Loucy (cell line): ENCODE measurements at regions not wholly inside any gene's neighbourhood (a gene's known extent, or its start where the extent isn't known, plus 50 kb on each side); places are given as distances from the start of the nearest gene placed in this dataset.

Experiments used
- H2AFZ ChIP-seq: fragments of 200-600 bp; sonication (generic); 2 replicates; pipeline ENCODE4 v1.6.0; 2016; ENCODE audit warnings: antibody characterized with exemption, mild to moderate bottlenecking, low read length, moderate library complexity
- H3F3A ChIP-seq: fragments of 200-600 bp; 2 replicates; pipeline ENCODE4 v1.6.0; 2016; ENCODE audit warnings: antibody characterized with exemption, low read depth, mild to moderate bottlenecking
- H3K27me3 ChIP-seq: fragments of 200-600 bp; sonication (generic); 2 replicates; pipeline ENCODE4 v1.6.1; 2014; ENCODE audit warnings: low read length, mild to moderate bottlenecking; ENCODE audit not compliant: insufficient read depth, poor library complexity, severe bottlenecking
- H3K36me3 ChIP-seq: fragments of 200-600 bp; sonication (generic); 2 replicates; pipeline ENCODE4 v1.6.1; 2016; ENCODE audit warnings: low read length; ENCODE audit not compliant: insufficient read depth
- H3K4me1 ChIP-seq: fragments of 200-600 bp; sonication (generic); 2 replicates; pipeline ENCODE4 v1.5.1; 2014; ENCODE audit warnings: low read length, mild to moderate bottlenecking; ENCODE audit not compliant: insufficient read depth, poor library complexity, severe bottlenecking
- H3K4me2 ChIP-seq: fragments of 200-600 bp; sonication (generic); 2 replicates; pipeline ENCODE4 v1.6.0; 2014; ENCODE audit warnings: antibody characterized with exemption, low read length, low read depth, mild to moderate bottlenecking; ENCODE audit not compliant: poor library complexity, severe bottlenecking
- H3K4me3 ChIP-seq: fragments of 200-600 bp; sonication (generic); 2 replicates; pipeline ENCODE4 v1.5.1; 2014; ENCODE audit warnings: low read length, mild to moderate bottlenecking, mixed read lengths; ENCODE audit not compliant: poor library complexity, severe bottlenecking
- H3K79me2 ChIP-seq: fragments of 200-600 bp; sonication (generic); 2 replicates; pipeline ENCODE4 v1.6.1; 2014; ENCODE audit warnings: low read length; ENCODE audit not compliant: insufficient read depth
- H3K9ac ChIP-seq: fragments of 200-600 bp; sonication (generic); 2 replicates; pipeline ENCODE4 v1.6.0; 2014; ENCODE audit warnings: mild to moderate bottlenecking, low read depth, low read length, moderate library complexity; ENCODE audit not compliant: poor library complexity, severe bottlenecking
- H3K9me2 ChIP-seq: fragments of 200-600 bp; sonication (generic); replicated peaks from 2 replicates; pipeline ENCODE4 v1.6.1; 2016; ENCODE audit warnings: low read depth, low read length, mixed read lengths
- H3K9me3 ChIP-seq: fragments of 200-600 bp; sonication (generic); 2 replicates; pipeline ENCODE4 v1.6.1; 2014; ENCODE audit warnings: mild to moderate bottlenecking, antibody characterized with exemption, low read length, low read depth; ENCODE audit not compliant: insufficient read depth
- H4K20me1 ChIP-seq: fragments of 200-600 bp; sonication (generic); 2 replicates; pipeline ENCODE4 v1.6.0; 2014; ENCODE audit warnings: antibody characterized with exemption, low read length, mild to moderate bottlenecking; ENCODE audit not compliant: insufficient read depth, poor library complexity, severe bottlenecking
- CTCF ChIP-seq: fragments of 200-600 bp; sonication (generic); conservative IDR thresholded peaks from 2 replicates; pipeline ENCODE4 v1.5.1; 2014; ENCODE audit warnings: mild to moderate bottlenecking, antibody characterized with exemption, low read length
- EZH2phosphoT487 ChIP-seq: fragments of 200-600 bp; IDR thresholded peaks from 2 replicates; pipeline ENCODE4 v1.6.1; 2018; ENCODE audit warnings: antibody characterized with exemption, mild to moderate bottlenecking, moderate library complexity, borderline replicate concordance

- Histone ChIP-seq H4K20me1 (no peaks in the 10 kb centered on the region), H3K27me3 (no peaks in the 10 kb centered on the region), H3K9me2 (no peaks in the 10 kb centered on the region), H3K4me2 (no peak overlapping the region), H3K79me2 (no peaks in the 10 kb centered on the region), H3F3A (no peaks in the 10 kb centered on the region), H3K4me3 (no peak overlapping the region), H3K9me3 (no peaks in the 10 kb centered on the region), H3K4me1 (peaks cover 8% of the 10 kb centered on the region), H2AFZ (no peak overlapping the region), H3K9ac (no peak overlapping the region), H3K36me3 (no peaks in the 10 kb centered on the region)
- TF ChIP-seq EZH2phosphoT487, result no peak
- no peak for TF ChIP-seq CTCF
Observed at GRCh38 chr5:166353580-166353979, 1937.9 kb upstream of the WWC1 start.

GRCh38 chr5:166354332-166354731 is 1937.1 kb upstream of the WWC1 start:
- no peaks in the 10 kb centered on the region for H3K36me3 ChIP-seq
- no peak overlapping the region for H2AFZ ChIP-seq

GRCh38 chr5:166356096-166356495 is 1935.3 kb upstream of the WWC1 start:
- H3K79me2 ChIP-seq, result no peaks in the 10 kb centered on the region
- H3K9me3 ChIP-seq, result no peaks in the 10 kb centered on the region
- H3K4me1 ChIP-seq, result peaks cover 8% of the 10 kb centered on the region
- no peak overlapping the region for H3K4me2 ChIP-seq
- H3K9me2 ChIP-seq, result no peaks in the 10 kb centered on the region
- no peaks in the 10 kb centered on the region for H3K36me3 ChIP-seq
- H2AFZ ChIP-seq, result no peak overlapping the region
- no peaks in the 10 kb centered on the region for H3F3A ChIP-seq
- H3K9ac ChIP-seq, result no peak overlapping the region
- H3K4me3 ChIP-seq, result no peak overlapping the region
- H3K27me3 ChIP-seq, result no peaks in the 10 kb centered on the region
- TF ChIP-seq EZH2phosphoT487 (no peak), CTCF (no peak)
- H4K20me1 ChIP-seq, result no peaks in the 10 kb centered on the region

More at GRCh38 chr5:166354332-166354731, 1937.1 kb upstream of the WWC1 start:
- TF ChIP-seq CTCF (no peak), EZH2phosphoT487 (no peak)
- Histone ChIP-seq H3K4me1 (peaks cover 8% of the 10 kb centered on the region), H3K9ac (no peak overlapping the region), H3K4me3 (no peak overlapping the region), H3K9me3 (no peaks in the 10 kb centered on the region), H4K20me1 (no peaks in the 10 kb centered on the region), H3K79me2 (no peaks in the 10 kb centered on the region), H3K27me3 (no peaks in the 10 kb centered on the region), H3F3A (no peaks in the 10 kb centered on the region), H3K4me2 (no peak overlapping the region), H3K9me2 (no peaks in the 10 kb centered on the region)
